ENCODE measurements at regions not wholly inside any gene's neighbourhood (a gene's known extent, or its start where the extent isn't known, plus 50 kb on each side); places are given as distances from the start of the nearest gene placed in this dataset.

DNA sequence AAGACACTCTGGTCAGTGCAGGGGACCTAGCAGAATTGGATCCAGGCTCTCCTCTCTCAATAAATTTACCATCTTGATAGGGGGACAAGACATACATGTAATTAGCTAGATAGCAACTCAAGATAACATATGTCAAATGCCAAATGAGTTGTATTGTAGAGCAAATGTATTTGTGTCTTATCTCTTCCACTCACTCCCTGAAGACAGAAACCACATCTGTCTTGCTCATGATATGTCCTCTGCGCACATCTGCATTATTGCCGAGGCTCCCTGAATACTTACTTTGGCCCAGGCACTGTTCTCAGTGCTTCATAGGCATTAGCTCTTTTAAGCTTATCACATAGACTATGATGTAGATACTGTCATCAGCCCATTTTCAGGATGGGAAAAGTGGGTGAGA is 122.9 kb upstream of the GATA6 start:
- Histone ChIP-seq H2AFZ (ENCODE audit: low read length) (no peak overlapping the region), H4K20me1 (ENCODE audit: insufficient read depth, low read length) (no peaks in the 10 kb centered on the region), H3K9me3 (ENCODE audit: low read length) (no peaks in the 10 kb centered on the region), H3K4me2 (ENCODE audit: low read depth, low read length) (no peak overlapping the region), H3K9ac (ENCODE audit: insufficient read depth, low read depth, low read length) (no peak overlapping the region), H3K79me2 (ENCODE audit: insufficient read depth, low read length) (no peaks in the 10 kb centered on the region), H3K36me3 (replicated peaks in 1 of 2; ENCODE audit: control insufficient read depth in 1 of 2, insufficient read depth in 2 of 2, low read length in 2 of 2) (no peaks in the 10 kb centered on the region), H3K4me1 (ENCODE audit: insufficient read depth, low read length) (peaks cover 49% of the 10 kb centered on the region), H3K4me3 (replicated peaks in 1 of 3; ENCODE audit: insufficient read depth in 1 of 3, low read depth in 2 of 3, low read length in 3 of 3) (no peak overlapping the region), H3K27ac (ENCODE audit: extremely low read length, insufficient read depth, low read length) (no peak overlapping the region), H3K27me3 (ENCODE audit: control insufficient read depth in 1 of 2, insufficient read depth in 2 of 2, low read length in 2 of 2) (no peaks in the 10 kb centered on the region; a peak in 1 of 5 replicates)
- ATAC-seq (no peak), FAIRE-seq (no peak), DNase-seq (ENCODE audit: low spot score) (no peak)
- intact Hi-C loops (cut with micrococcal nuclease; ENCODE audit: unreplicated experiment) (no loop called here), in situ Hi-C loops (cut with HindIII; ENCODE audit: extremely low pct_ligation_motif_present, low pct_unique_long_range_greater_than_20kb) (no loop called here)
- POLR2A ChIA-PET: no interaction called here
- CTCF ChIA-PET (ENCODE audit: low intra/inter-chr PET ratio, low total read pairs): no interaction called here
- TF ChIP-seq CHD2 (IDR thresholded peaks at IDR 0.05; ENCODE audit: low read depth, low read length) (no peak), ZFP1 (CRISPR knock-in tag; IDR thresholded peaks at IDR 0.05) (no peak)
- WGBS (ENCODE audit: low lambda C conversion rate): 92% methylated on average over 2 of the region's 2 CpGs
- BruUV-seq (replicated peaks): no TSS peak

DNA sequence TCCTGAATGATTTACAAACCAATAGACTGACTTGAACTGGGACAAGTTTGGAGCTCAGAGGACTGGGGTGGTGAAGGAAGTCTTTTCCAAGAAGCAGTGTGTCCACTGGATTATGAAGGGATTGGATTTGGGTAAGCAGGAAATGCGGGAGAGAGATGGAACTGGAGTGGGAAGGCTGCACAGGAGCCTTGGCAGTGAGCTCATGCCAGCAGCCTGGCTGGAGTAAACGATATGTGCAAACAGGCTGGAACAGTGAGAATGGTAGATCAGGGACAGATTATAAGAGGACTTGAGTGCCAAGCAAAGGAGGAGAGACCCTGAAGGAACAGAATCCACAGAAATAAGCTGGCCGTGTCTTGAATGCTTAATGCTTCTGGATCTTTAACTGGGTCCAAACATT is 121.9 kb upstream of the GATA6 start:
- no peak for ATAC-seq
- no peak for FAIRE-seq
- Histone ChIP-seq H4K20me1 (ENCODE audit: insufficient read depth, low read length) (no peaks in the 10 kb centered on the region), H3K79me2 (ENCODE audit: insufficient read depth, low read length) (no peaks in the 10 kb centered on the region), H2AFZ (ENCODE audit: low read length) (no peak overlapping the region), H3K4me2 (ENCODE audit: low read depth, low read length) (no peak overlapping the region), H3K27me3 (ENCODE audit: control insufficient read depth in 1 of 2, insufficient read depth in 2 of 2, low read length in 2 of 2) (no peaks in the 10 kb centered on the region; a peak in 1 of 5 replicates), H3K9me3 (ENCODE audit: low read length) (no peaks in the 10 kb centered on the region), H3K27ac (ENCODE audit: extremely low read length, insufficient read depth, low read length) (no peak overlapping the region), H3K4me3 (replicated peaks in 1 of 3; ENCODE audit: insufficient read depth in 1 of 3, low read depth in 2 of 3, low read length in 3 of 3) (no peak overlapping the region), H3K9ac (ENCODE audit: insufficient read depth, low read depth, low read length) (no peak overlapping the region), H3K4me1 (ENCODE audit: insufficient read depth, low read length) (peaks cover 53% of the 10 kb centered on the region), H3K36me3 (replicated peaks in 1 of 2; ENCODE audit: control insufficient read depth in 1 of 2, insufficient read depth in 2 of 2, low read length in 2 of 2) (no peaks in the 10 kb centered on the region)
- BruUV-seq (replicated peaks): no TSS peak
- no peak for DNase-seq (ENCODE audit: low spot score)
- intact Hi-C loops (cut with micrococcal nuclease; ENCODE audit: unreplicated experiment) (no loop called here), in situ Hi-C loops (cut with HindIII; ENCODE audit: extremely low pct_ligation_motif_present, low pct_unique_long_range_greater_than_20kb) (no loop called here)
- ChIA-PET POLR2A (no interaction called here), CTCF (ENCODE audit: low intra/inter-chr PET ratio, low total read pairs) (no interaction called here)
- WGBS (ENCODE audit: low lambda C conversion rate): 73% methylated on average over 3 of the region's 3 CpGs
- no peak for TF ChIP-seq RARA (CRISPR knock-in tag; IDR thresholded peaks at IDR 0.05)
- no peak for TF ChIP-seq NFE2 (CRISPR knock-in tag; IDR thresholded peaks at IDR 0.05)
- TF ChIP-seq ZMYM3 (CRISPR knock-in tag; IDR thresholded peaks at IDR 0.05): no peak
- TF ChIP-seq, protein P1, sequence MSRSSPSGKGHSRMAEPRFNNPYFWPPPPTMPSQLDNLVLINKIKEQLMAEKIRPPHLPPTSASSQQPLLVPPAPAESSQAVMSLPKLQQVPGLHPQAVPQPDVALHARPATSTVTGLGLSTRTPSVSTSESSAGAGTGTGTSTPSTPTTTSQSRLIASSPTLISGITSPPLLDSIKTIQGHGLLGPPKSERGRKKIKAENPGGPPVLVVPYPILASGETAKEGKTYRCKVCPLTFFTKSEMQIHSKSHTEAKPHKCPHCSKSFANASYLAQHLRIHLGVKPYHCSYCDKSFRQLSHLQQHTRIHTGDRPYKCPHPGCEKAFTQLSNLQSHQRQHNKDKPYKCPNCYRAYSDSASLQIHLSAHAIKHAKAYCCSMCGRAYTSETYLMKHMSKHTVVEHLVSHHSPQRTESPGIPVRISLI (CRISPR knock-in tag; IDR thresholded peaks at IDR 0.05; ENCODE audit: borderline replicate concordance): no peak
- TF ChIP-seq ZNF598 (CRISPR knock-in tag; IDR thresholded peaks at IDR 0.05; ENCODE audit: borderline replicate concordance): no peak
- no peak for TF ChIP-seq SAFB2 (CRISPR knock-in tag; IDR thresholded peaks at IDR 0.05; ENCODE audit: borderline replicate concordance, low read depth)
- no peak for TF ChIP-seq ZNF839 (CRISPR knock-in tag; IDR thresholded peaks at IDR 0.05; ENCODE audit: borderline replicate concordance)
- no peak for TF ChIP-seq CBFB (CRISPR knock-in tag; IDR thresholded peaks at IDR 0.05)
- TF ChIP-seq NFE2L1 (CRISPR knock-in tag; IDR thresholded peaks at IDR 0.05; ENCODE audit: borderline replicate concordance): no peak
- no peak for TF ChIP-seq REPIN1 (CRISPR knock-in tag; IDR thresholded peaks at IDR 0.05; ENCODE audit: borderline replicate concordance, low read depth)
- TF ChIP-seq, protein P2, sequence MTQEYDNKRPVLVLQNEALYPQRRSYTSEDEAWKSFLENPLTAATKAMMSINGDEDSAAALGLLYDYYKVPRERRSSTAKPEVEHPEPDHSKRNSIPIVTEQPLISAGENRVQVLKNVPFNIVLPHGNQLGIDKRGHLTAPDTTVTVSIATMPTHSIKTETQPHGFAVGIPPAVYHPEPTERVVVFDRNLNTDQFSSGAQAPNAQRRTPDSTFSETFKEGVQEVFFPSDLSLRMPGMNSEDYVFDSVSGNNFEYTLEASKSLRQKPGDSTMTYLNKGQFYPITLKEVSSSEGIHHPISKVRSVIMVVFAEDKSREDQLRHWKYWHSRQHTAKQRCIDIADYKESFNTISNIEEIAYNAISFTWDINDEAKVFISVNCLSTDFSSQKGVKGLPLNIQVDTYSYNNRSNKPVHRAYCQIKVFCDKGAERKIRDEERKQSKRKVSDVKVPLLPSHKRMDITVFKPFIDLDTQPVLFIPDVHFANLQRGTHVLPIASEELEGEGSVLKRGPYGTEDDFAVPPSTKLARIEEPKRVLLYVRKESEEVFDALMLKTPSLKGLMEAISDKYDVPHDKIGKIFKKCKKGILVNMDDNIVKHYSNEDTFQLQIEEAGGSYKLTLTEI (CRISPR knock-in tag; conservative IDR thresholded peaks at IDR 0.05): no peak
- TF ChIP-seq, protein P3, sequence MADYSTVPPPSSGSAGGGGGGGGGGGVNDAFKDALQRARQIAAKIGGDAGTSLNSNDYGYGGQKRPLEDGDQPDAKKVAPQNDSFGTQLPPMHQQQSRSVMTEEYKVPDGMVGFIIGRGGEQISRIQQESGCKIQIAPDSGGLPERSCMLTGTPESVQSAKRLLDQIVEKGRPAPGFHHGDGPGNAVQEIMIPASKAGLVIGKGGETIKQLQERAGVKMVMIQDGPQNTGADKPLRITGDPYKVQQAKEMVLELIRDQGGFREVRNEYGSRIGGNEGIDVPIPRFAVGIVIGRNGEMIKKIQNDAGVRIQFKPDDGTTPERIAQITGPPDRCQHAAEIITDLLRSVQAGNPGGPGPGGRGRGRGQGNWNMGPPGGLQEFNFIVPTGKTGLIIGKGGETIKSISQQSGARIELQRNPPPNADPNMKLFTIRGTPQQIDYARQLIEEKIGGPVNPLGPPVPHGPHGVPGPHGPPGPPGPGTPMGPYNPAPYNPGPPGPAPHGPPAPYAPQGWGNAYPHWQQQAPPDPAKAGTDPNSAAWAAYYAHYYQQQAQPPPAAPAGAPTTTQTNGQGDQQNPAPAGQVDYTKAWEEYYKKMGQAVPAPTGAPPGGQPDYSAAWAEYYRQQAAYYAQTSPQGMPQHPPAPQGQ (CRISPR knock-in tag; IDR thresholded peaks at IDR 0.05; ENCODE audit: borderline replicate concordance): no peak
